Nephron (organoid): ENCODE measurements at regions not wholly inside any gene's neighbourhood (a gene's known extent, or its start where the extent isn't known, plus 50 kb on each side); places are given as distances from the start of the nearest gene placed in this dataset.

Experiments used
- H3K27ac Mint-ChIP-seq, 3 experiments: 2 replicates each; pipeline ENCODE4 v1.8.0; 2020; ENCODE audit warnings: mixed read lengths in 3 of 3, mild to moderate bottlenecking in 2 of 3, moderate library complexity in 1 of 3
- H3K27me3 Mint-ChIP-seq: 2 replicates; pipeline ENCODE4 v1.8.0; 2021; ENCODE audit warnings: low read depth, mild to moderate bottlenecking, moderate library complexity, mixed read lengths
- H3K36me3 Mint-ChIP-seq: 2 replicates; pipeline ENCODE4 v1.8.0; 2020; ENCODE audit warnings: low read depth, mixed read lengths
- H3K4me1 Mint-ChIP-seq: 2 replicates; pipeline ENCODE4 v1.8.0; 2020; ENCODE audit warnings: mixed read lengths
- H3K4me3 Mint-ChIP-seq, 3 experiments: 2 replicates each; pipeline ENCODE4 v1.8.0; 2020; ENCODE audit warnings: mild to moderate bottlenecking in 3 of 3, mixed read lengths in 3 of 3, moderate library complexity in 2 of 3
- H3K9me3 Mint-ChIP-seq: 2 replicates; pipeline ENCODE4 v1.8.0; 2020; ENCODE audit warnings: mixed read lengths
- CTCF ChIP-seq, 3 experiments: fragments of 200-600 bp; sonication (generic); IDR thresholded peaks; one replicate each; pipeline ENCODE4 v1.5.0; 2021; ENCODE audit warnings: antibody characterized with exemption in 3 of 3; ENCODE audit not compliant: unreplicated experiment in 3 of 3

GRCh38 chr12:91681751-91682150 lies 463.9 kb downstream of the BTG1 start:
- Mint-ChIP-seq H3K4me1 (no peaks in the 10 kb centered on the region), H3K9me3 (peaks cover 5% of the 10 kb centered on the region), H3K27me3 (no peaks in the 10 kb centered on the region), H3K4me3 (no peak overlapping the region), H3K36me3 (no peaks in the 10 kb centered on the region), H3K27ac (no peak overlapping the region)
- TF ChIP-seq CTCF (IDR thresholded peaks at IDR 0.05; ENCODE audit: unreplicated experiment in 3 of 3): no peak

GRCh38 chr12:91680864-91681263 lies 464.8 kb downstream of the BTG1 start:
- Mint-ChIP-seq H3K27ac (no peak overlapping the region), H3K4me1 (no peaks in the 10 kb centered on the region), H3K9me3 (peaks cover 5% of the 10 kb centered on the region), H3K27me3 (no peaks in the 10 kb centered on the region), H3K36me3 (no peaks in the 10 kb centered on the region), H3K4me3 (no peak overlapping the region)
- TF ChIP-seq CTCF (IDR thresholded peaks at IDR 0.05; ENCODE audit: unreplicated experiment in 3 of 3): no peak

- Mint-ChIP-seq H3K4me3 (no peak overlapping the region), H3K27me3 (no peaks in the 10 kb centered on the region), H3K36me3 (no peaks in the 10 kb centered on the region), H3K27ac (no peak overlapping the region), H3K9me3 (no peaks in the 10 kb centered on the region), H3K4me1 (peaks cover 13% of the 10 kb centered on the region)
- no peak for TF ChIP-seq CTCF (IDR thresholded peaks at IDR 0.05; ENCODE audit: unreplicated experiment in 3 of 3)
These were observed 468.1 kb downstream of the BTG1 start for GRCh38 chr12:91677556-91677955.

DNA sequence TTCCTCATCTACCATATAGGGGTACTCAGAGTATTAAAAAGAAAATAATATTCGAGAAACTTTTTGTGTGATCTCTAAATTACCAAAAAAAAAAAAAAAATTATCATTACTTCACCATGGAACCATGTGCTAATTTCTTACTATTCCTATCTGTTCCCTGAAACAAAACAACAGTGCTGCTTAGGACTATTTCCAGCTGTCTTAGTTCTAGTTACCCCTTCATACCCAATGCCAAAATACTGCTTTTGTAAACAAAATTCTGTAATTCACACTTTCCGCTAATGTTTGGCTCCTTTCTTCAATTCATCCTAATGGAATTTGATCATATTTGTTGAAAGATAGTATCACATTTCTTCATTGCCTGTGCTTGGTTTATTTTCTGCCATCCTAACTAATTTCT lies 470.2 kb downstream of the BTG1 start:
- Mint-ChIP-seq H3K27ac (no peak overlapping the region), H3K4me3 (no peak overlapping the region), H3K27me3 (no peaks in the 10 kb centered on the region), H3K4me1 (peaks cover 13% of the 10 kb centered on the region), H3K36me3 (no peaks in the 10 kb centered on the region), H3K9me3 (no peaks in the 10 kb centered on the region)
- TF ChIP-seq CTCF (IDR thresholded peaks at IDR 0.05; ENCODE audit: unreplicated experiment in 3 of 3): no peak

DNA sequence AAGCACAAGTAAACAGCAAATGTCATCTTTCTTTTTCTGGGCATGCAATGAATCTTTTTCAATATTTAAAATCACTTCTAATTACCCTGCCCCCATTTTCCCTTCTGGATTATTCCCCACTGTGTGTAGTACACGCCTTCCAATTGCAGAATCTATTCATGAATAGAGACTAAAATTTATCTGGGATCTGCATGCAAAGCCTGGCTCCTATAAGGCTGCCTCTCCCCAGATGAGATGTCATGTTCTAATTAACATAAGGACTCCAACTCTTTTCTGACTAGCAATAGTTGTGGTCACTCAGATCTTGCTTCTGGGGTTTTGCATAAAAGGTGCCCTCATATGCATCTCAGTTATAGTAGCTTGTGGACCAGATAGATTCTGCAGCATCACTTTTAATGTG lies 473.5 kb downstream of the BTG1 start:
- H3K27me3 Mint-ChIP-seq: no peaks in the 10 kb centered on the region

More for the DNA sequence above, 473.5 kb downstream of the BTG1 start:
- Mint-ChIP-seq H3K36me3 (peaks cover 4% of the 10 kb centered on the region), H3K4me1 (peaks cover 18% of the 10 kb centered on the region), H3K27ac (no peak overlapping the region), H3K9me3 (peaks cover 7% of the 10 kb centered on the region), H3K4me3 (no peak overlapping the region)
- TF ChIP-seq CTCF (IDR thresholded peaks at IDR 0.05; ENCODE audit: unreplicated experiment in 3 of 3): no peak
